GM12892 (cell line): ENCODE measurements at regions not wholly inside any gene's neighbourhood (a gene's known extent, or its start where the extent isn't known, plus 50 kb on each side); places are given as distances from the start of the nearest gene placed in this dataset.

Experiments used
- DNase-seq: peaks from one replicate; pipeline ENCODE4 v3.0.0; 2011; ENCODE audit not compliant: insufficient read length
- FAIRE-seq: peaks from 2 replicates; lab custom pipeline; 2011; peaks lifted over from hg19 to GRCh38; lab: Jason Lieb, UNC
- POLR2A ChIP-seq: IDR thresholded peaks from 2 replicates; pipeline ENCODE4 v1.6.1; 2011; ENCODE audit warnings: low read depth, low read length, control low read depth
- POLR2AphosphoS5 ChIP-seq: IDR thresholded peaks from 2 replicates; pipeline ENCODE4 v1.6.1; 2011; ENCODE audit warnings: low read depth, low read length, control low read depth
- TAF1 ChIP-seq: IDR thresholded peaks from 2 replicates; pipeline ENCODE4 v1.6.1; 2011; ENCODE audit warnings: low read depth, mild to moderate bottlenecking, control low read depth, low read length, borderline replicate concordance

DNA sequence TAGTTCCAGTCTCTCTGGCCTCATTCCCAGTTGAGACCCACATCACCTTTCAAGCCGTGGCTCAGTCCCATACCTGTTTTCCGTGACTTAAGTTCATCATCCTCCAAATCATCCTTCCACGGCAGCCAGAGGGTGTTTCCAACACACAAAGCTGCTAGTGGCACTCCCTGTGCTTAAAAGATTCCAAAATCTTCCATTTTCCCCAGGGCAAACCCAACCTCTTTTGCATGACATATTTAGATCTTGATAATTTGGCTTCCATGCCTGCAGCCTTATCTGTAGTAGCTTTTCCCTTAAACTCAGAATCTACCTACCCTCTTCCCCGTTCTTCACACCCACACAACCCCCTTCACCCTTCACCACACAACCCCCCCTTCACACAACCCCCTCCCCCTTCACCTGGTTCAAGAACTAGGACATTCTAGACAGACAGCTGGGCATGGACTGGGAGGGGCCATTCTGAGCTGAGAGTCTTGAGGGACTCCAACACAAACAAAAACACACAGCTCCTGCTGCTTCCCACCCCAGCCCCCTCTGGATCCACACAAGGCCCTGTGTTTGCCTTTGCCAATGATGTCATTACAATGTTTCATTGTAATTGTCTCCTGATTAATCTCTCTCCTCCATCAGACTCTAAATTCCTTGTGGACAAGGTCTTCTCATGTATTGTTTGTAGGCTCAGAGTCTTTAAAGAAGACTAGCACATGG, 268.2 kb downstream of the SH3GL2 start:
- TF ChIP-seq POLR2A: no peak
- no peak for TF ChIP-seq TAF1
- TF ChIP-seq POLR2AphosphoS5: no peak
- FAIRE-seq: no peak

DNA sequence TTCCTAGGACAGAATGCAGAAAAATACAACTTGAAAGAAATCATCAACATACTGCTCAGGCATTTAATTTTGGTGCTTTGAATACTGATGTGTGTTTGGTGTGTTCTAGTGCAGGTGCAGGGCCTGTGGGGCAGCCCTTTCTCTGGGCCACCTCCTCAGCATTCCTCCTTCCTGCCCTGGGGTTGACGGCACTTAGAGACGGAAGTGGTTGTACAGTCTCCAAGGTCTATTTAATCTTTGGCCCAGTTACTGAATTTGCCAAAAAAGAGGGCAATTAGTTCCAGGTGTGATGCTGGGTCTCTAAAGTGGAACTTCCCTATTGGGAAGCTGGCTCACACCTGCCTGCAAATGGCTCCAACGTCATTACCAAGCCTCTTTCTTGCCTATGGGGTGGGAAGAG, 269.0 kb downstream of the SH3GL2 start:
- TF ChIP-seq TAF1 (no peak), POLR2A (no peak), POLR2AphosphoS5 (no peak)
- FAIRE-seq: no peak

More for the DNA sequence above, 268.2 kb downstream of the SH3GL2 start:
- no peak for DNase-seq

DNA sequence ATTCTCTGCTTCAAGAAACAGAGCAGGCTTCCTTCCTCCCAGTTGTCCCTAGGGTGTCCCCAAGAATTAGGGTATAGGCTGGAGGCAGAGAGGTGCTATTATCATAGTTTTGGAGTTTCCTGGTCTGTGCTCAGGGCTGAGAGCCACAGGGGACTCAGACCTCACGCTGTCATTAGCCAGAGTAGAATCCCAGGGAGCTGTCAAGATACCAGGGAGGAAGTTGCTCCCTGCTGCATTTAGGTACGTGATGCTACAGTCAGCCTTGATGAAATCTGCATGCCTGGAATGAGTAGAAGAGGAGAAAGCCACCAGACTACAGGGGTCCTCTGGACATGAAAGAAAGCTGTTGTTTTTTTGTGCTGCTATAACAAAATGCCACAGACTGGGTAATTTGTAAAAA, 273.2 kb downstream of the SH3GL2 start:
- DNase-seq (no peak), FAIRE-seq (no peak)
- TF ChIP-seq POLR2A (no peak), POLR2AphosphoS5 (no peak), TAF1 (no peak)

More for the DNA sequence above, 269.0 kb downstream of the SH3GL2 start:
- DNase-seq: no peak

DNA sequence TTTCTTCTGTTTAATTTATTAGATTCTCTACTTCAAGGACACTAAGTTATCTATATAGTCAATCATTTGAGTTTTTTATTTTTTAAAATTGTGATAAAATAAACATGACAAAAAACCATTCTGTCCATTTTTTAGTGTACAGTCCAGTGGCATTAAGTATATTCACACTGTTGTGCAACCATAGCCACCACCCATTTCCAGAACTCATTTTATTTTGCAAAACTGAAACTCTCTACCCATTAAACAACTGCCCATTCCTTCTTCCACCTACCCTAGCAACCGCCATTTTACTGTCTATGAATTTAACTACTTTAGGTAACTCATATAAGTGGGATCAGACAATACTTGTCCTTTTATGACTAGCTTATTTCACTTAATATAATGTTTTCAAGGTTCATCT, 275.6 kb downstream of the SH3GL2 start:
- no peak for TF ChIP-seq POLR2A
- no peak for TF ChIP-seq POLR2AphosphoS5
- no peak for TF ChIP-seq TAF1
- DNase-seq (no peak), FAIRE-seq (no peak)

DNA sequence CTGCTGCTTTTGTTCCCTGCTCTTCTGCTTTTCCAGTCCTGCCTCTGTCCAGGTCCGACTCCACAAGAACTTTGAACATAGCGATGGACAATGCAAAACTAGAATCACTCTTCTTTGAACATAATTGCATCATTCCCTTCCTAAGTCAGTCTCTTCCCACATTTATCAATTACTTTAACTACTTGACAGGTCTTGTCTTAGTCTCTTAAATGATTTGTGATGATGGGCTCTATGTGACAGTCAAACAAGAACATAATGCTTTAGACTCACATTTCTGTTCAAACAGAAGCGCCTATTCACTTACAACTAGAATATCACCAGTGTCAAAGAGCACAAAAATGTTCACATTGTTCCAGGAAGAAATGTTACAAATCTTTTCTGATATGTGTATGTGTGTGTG, 278.1 kb downstream of the SH3GL2 start:
- DNase-seq: no peak
- no peak for FAIRE-seq
- no peak for TF ChIP-seq TAF1
- no peak for TF ChIP-seq POLR2A
- no peak for TF ChIP-seq POLR2AphosphoS5

DNA sequence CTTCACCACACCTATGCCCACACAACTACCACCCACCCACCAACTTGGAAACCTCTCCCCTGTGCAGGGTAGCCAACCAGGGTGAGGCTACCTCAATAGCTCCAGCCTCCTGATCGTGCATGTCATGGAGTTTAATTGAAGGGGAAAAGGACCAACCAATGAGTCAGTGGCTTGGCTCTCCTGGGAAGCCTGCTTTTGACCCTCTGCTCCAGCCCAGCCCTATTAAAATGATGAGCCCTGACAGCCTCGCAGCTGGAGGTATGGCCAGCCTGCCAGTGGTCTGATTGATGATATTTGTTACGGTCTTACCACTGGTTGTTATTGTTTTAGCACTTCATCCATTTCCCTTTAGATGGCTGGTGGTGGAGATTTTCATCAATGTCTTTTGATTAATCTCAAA, 280.4 kb downstream of the SH3GL2 start:
- no peak for DNase-seq
- no peak for FAIRE-seq
- TF ChIP-seq TAF1: no peak
- TF ChIP-seq POLR2AphosphoS5: no peak
- no peak for TF ChIP-seq POLR2A

DNA sequence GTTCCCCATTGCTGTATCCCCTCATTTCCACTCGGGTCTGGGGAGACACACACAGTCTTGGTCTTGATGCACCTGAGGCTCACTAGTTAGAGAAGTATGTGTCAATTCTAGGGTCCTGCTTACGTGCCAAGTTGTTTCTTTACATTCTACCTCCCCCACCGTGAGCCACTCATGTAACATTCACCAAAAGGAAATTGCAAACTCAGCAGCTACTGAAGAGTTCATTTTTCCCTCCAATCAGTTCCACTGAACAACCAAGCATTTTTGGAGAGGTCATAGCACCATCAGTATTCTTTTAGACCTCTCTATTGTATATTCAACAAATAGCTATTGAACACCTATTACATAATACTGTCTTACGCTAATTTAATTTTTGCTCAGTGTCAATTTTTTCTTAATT, 281.1 kb downstream of the SH3GL2 start:
- no peak for TF ChIP-seq POLR2AphosphoS5
- no peak for TF ChIP-seq TAF1
- no peak for TF ChIP-seq POLR2A
- DNase-seq (no peak), FAIRE-seq (no peak)

DNA sequence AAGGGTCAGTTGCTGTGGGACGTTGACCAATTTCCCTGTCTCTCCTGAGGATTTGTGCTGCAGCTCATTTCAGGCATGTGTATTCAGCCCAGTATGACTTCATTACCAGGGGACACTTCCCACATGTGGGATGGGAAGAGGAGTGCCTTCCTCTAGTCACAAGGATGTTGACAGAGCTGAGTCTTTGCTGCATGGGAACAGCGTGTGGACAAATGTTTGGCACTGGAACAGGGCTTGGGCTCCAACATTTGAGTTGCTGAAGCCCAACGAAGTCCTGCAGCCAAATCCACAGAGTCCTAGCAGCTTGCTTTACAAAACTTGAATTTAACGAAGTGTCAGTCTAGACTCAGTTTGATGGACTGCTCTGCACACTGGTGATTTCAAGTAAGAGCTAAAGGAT, 283.2 kb downstream of the SH3GL2 start:
- no peak for TF ChIP-seq POLR2A
- no peak for TF ChIP-seq TAF1
- no peak for TF ChIP-seq POLR2AphosphoS5
- FAIRE-seq (peak; percentile 54), DNase-seq (no peak)

DNA sequence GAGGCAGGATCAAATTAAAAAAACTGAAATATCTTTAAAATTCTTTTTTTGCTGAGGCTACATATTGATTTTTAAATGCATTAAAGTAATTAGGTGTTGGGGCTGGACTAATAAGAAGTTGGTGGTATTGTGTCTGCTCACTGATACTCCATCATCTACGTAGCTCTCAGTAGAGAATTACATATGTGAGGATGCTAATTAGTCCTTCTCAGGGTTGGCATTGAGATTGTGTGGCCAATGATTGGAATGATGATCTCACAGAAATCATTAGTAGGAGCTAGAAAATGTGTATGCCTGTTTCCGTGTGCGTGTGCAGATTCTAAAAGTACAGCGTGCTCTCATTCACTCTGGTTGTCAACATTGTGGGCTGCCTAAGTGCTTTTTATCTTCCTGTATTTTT, 283.8 kb downstream of the SH3GL2 start:
- DNase-seq: no peak
- TF ChIP-seq POLR2AphosphoS5 (no peak), TAF1 (no peak), POLR2A (no peak)
- FAIRE-seq: no peak

DNA sequence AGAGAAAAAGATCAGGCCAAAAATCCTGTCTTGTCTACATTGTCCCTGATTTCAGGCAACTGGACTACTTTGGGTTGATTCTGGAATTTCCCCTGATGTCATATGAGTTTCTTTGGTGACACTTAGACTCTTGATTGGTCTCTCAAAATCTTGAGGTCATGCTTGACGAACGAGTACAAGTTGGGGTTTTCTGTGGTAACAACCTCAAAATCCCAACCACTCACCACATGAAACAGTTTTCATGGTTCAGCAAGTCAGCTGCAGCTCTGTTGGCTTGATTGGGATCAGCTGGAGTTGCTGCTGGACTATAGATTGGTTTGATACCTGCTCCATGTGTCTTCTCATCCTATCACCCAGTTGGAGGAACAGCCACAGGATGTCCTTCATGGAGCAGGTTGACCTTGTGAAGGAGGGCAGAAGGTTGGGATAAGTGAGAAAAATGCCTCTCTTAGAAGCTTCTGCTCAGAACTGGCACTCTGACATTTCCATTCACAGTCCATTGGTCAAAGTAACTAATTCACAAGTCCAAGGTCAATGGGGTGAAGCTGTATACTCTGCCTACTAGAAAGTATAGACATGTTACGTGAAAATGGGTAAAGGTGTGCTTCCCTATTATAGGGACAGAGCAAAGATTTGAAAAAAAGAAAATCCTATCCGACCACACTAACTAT, 284.5 kb downstream of the SH3GL2 start:
- FAIRE-seq: peak; percentile 82
- TF ChIP-seq POLR2A (no peak), TAF1 (no peak), POLR2AphosphoS5 (no peak)
- DNase-seq: no peak

DNA sequence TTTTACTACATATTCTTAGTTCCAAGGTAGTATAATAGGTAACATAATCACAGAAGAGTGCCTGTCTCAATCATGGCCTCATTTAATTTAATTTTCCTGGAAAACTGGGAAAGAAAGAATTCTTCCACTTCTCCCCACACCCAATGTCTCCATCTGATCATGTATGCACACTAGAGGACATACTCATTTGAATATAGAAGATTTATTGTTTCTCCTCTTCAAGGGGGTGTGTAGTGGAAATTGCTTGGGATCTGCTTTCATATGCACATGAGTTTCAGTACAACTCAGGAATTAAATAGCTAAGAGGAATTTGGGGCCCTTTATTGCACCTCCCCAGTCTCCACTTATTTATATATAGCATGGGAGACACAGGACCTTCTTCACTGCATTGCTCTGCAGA, 285.1 kb downstream of the SH3GL2 start:
- DNase-seq (no peak), FAIRE-seq (no peak)
- TF ChIP-seq POLR2A: no peak
- TF ChIP-seq TAF1: no peak
- TF ChIP-seq POLR2AphosphoS5: no peak

DNA sequence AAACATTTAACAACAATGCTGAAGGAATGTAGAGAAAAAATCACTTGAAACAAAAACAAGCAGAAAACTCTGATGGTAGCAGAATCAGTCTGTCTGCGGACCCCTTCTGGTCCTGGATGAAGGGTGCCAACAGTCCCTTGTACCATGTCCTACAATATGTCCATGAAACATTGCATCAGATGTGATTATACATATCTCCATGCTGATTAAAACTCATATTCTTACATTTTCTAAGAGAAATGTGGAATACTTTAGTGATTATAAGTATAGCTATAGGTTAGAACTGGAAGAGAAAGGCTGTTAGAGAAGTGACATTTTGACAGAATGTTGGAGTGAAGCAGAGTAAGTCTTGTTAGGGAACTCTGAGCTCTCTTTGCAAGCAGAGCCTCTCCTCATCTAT, 286.1 kb downstream of the SH3GL2 start:
- DNase-seq (no peak), FAIRE-seq (no peak)
- no peak for TF ChIP-seq POLR2A
- TF ChIP-seq POLR2AphosphoS5: no peak
- TF ChIP-seq TAF1: no peak

DNA sequence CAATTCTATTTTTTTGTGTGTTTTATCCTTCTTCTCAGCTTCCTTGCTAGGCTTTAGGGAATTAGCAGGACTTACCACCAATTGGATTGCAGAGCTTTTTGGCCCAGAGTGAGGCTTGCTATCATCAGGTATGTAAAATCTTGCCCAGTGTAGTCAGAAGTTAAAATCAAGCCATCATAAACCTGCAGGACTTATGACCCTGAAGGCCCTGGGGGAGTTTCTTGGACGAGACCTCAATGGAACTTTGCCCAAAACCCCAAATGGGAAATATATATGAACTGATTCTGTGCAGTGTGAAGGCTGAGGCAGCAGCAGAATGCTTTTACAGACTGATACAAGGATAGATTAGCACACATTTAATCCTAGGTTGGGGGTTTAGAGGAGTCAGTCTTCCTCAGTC, 287.0 kb downstream of the SH3GL2 start:
- no peak for TF ChIP-seq TAF1
- TF ChIP-seq POLR2AphosphoS5: no peak
- TF ChIP-seq POLR2A: no peak
- no peak for DNase-seq
- no peak for FAIRE-seq

DNA sequence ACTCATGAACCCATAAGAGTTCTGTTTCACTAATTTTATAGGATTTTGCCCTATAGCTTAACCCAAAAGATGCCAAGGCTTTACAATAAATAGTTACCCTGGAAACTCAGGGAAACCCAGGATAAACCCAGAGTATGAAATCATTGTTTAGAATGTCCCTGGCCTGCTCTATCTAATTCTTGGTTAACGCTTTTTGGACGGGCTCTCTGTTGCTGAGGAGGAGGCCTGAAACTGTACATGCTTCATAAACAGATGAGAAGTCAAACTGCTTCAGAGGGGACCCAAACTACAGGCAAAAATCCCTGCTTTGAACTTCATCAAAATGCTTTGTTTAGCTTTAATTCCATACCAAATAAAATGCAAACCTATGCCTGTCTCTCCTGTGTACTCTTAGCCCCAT, 291.9 kb downstream of the SH3GL2 start:
- no peak for FAIRE-seq
- no peak for DNase-seq
- no peak for TF ChIP-seq POLR2A
- no peak for TF ChIP-seq TAF1
- TF ChIP-seq POLR2AphosphoS5: no peak
